Neural crest cell (in vitro differentiated cells): ENCODE measurements at regions not wholly inside any gene's neighbourhood (a gene's known extent, or its start where the extent isn't known, plus 50 kb on each side); places are given as distances from the start of the nearest gene placed in this dataset.

ENCODE experiments used
- DNase-seq: peaks from one replicate; pipeline ENCODE4 v3.0.0; 2021; ENCODE audit warnings: low read depth, mixed read lengths, low spot score
- H3K27ac Mint-ChIP-seq: one replicate; pipeline ENCODE4 v1.8.0; 2021; ENCODE audit warnings: mild to moderate bottlenecking, mixed read lengths; ENCODE audit not compliant: unreplicated experiment
- H3K27me3 Mint-ChIP-seq: 2 replicates; pipeline ENCODE4 v1.8.0; 2021; ENCODE audit warnings: low read depth, mild to moderate bottlenecking, mixed read lengths
- H3K36me3 Mint-ChIP-seq: 2 replicates; pipeline ENCODE4 v1.8.0; 2021; ENCODE audit warnings: low read depth, mild to moderate bottlenecking, mixed read lengths
- H3K4me1 Mint-ChIP-seq: 2 replicates; pipeline ENCODE4 v1.8.0; 2021; ENCODE audit warnings: mixed read lengths
- H3K4me3 Mint-ChIP-seq: one replicate; pipeline ENCODE4 v1.8.0; 2021; ENCODE audit warnings: mild to moderate bottlenecking, mixed read lengths
- H3K9me3 Mint-ChIP-seq: 2 replicates; pipeline ENCODE4 v1.8.0; 2021; ENCODE audit warnings: mixed read lengths
- TF ChIP-seq, protein P1 (sequence below): fragments of 200-600 bp; sonication (generic); conservative IDR thresholded peaks from 2 replicates; pipeline ENCODE4 v1.5.0; 2021; ENCODE audit warnings: antibody characterized with exemption, mild to moderate bottlenecking

DNA sequence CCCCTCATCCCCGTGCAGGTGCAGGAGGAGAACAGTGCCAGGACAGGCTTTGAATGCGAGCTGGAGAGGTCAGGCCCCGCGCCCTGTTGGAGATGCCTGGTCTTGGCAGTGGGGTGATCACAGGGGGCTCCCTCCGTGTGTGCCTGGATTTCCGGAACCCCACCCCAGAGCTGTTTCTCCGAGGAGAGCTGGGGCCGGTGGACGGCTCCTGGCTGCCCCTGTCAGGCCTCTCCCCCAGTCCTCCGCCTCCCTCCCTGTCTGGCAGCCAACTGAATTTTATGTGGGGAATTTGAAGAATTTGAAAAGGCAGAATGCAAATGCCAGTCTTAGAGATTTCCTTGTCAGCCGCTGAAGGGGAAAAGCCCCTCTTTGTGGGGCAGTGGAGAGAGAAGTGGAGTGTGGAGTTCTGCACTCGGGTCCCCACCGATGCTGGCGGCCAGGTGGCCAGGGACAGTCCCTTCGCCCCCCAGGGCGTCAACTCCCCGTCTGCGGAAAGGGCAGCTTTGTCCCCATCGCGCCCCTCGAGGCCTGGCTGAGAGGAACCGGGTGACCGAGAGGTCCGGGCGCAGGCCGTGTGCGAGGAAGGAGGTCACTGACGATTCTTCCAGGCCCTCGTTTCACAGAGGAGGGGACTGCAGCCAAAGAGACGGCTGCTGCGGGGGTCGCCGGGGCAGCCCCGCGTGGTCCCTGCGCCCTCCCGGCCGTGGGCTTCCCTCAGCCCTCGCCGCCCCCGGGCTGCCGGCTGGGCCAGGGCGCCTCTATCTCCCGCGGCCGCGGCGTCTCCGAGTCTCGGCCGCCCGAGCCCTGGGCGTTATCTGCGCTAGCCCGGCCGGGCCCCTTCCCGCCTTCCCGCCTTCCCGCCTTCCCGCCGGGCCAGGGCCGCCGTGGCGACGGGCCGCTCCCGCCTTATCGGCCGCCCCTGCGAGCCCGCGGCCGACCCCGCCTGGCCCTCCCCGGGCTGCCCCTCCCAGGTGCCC is 56.0 kb upstream of the LCTL start:
- peak; percentile 20 for DNase-seq
- Mint-ChIP-seq H3K27ac (peak overlapping the region; percentile 37), H3K4me1 (peaks cover 22% of the 10 kb centered on the region), H3K36me3 (no peaks in the 10 kb centered on the region), H3K4me3 (peak overlapping the region; percentile 32), H3K9me3 (no peaks in the 10 kb centered on the region), H3K27me3 (peaks cover 15% of the 10 kb centered on the region)
- TF ChIP-seq, protein P1, sequence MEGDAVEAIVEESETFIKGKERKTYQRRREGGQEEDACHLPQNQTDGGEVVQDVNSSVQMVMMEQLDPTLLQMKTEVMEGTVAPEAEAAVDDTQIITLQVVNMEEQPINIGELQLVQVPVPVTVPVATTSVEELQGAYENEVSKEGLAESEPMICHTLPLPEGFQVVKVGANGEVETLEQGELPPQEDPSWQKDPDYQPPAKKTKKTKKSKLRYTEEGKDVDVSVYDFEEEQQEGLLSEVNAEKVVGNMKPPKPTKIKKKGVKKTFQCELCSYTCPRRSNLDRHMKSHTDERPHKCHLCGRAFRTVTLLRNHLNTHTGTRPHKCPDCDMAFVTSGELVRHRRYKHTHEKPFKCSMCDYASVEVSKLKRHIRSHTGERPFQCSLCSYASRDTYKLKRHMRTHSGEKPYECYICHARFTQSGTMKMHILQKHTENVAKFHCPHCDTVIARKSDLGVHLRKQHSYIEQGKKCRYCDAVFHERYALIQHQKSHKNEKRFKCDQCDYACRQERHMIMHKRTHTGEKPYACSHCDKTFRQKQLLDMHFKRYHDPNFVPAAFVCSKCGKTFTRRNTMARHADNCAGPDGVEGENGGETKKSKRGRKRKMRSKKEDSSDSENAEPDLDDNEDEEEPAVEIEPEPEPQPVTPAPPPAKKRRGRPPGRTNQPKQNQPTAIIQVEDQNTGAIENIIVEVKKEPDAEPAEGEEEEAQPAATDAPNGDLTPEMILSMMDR, result no peak

DNA sequence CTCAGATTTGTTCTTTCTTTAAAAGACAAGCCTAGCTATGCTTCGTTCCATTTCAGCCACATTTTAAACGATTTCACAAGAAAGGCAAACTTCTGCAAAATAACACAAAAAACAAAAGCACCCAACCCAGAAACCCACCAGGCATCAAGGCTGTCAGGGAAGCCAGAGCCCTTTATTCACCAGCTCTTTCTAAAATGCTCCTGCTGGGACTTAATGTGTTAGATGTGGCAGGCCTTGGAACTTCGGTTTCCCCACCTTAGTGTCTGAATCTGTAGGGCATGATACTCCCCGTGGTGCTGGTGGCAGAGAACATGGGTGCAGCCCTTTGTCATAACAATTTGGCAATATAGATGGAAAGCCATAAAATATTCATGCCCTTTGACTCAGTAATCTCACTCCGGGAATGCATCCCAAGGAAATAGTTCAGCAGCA is 56.8 kb upstream of the LCTL start:
- H3K4me1 Mint-ChIP-seq, result peaks cover 22% of the 10 kb centered on the region
- H3K27me3 Mint-ChIP-seq, result peaks cover 15% of the 10 kb centered on the region
- no peak overlapping the region for H3K4me3 Mint-ChIP-seq
- no peaks in the 10 kb centered on the region for H3K9me3 Mint-ChIP-seq
- no peak overlapping the region for H3K27ac Mint-ChIP-seq
- no peaks in the 10 kb centered on the region for H3K36me3 Mint-ChIP-seq
- DNase-seq, result no peak
- TF ChIP-seq, protein P1, result no peak

DNA sequence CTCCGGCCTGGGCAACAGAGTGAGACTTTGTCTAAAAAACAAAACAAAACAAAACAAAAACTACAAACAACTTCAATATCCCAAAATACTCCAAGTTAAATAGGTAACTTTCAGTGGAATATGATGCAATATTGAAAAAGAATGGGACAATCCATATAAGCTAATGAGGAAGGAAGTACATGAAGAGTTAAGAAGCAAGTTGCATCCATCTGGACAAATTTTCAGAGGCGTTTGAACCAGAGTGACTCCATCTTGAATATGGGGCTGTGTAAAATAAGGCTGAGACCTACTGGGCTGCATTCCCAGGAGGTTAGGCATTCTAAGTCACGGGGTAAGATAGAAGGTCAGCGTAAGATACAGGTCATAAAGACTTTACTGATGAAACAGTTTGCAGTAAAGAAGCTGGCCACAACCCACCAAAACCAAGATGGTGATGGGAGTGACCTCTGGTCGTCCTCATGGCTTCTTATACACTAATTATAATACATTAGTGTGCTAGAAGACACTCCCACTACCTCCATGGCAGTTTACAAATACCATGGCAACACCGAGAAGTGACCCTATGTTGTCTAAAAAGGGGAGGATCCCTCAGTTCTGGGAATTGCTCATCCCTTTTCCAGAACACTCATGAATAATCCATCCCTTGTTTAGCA is 58.1 kb upstream of the LCTL start:
- Mint-ChIP-seq H3K4me3 (no peak overlapping the region), H3K36me3 (no peaks in the 10 kb centered on the region), H3K27ac (no peak overlapping the region), H3K9me3 (no peaks in the 10 kb centered on the region), H3K27me3 (peaks cover 15% of the 10 kb centered on the region), H3K4me1 (peaks cover 28% of the 10 kb centered on the region)
- no peak for DNase-seq
- TF ChIP-seq, protein P1, result no peak

DNA sequence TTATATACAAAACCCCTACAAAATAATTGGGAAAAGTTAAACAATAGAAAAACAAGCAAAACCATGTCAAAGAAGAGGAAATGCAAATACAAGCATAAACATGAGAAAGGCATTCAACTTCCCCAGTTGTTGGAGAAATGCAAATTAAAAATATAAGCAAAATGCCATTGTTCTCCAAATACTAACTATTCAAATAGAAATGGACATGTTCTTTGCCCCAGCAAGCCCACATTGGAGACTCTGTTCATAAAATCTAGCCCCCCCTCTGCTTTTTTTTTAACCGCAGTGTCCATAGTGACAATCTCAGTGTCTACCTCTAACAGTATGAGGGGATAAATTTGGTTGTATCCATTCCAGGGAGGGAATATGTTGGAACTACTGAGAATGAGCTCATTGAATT is 59.7 kb upstream of the LCTL start:
- no peaks in the 10 kb centered on the region for H3K9me3 Mint-ChIP-seq
- no peaks in the 10 kb centered on the region for H3K36me3 Mint-ChIP-seq
- TF ChIP-seq, protein P1, result no peak
- no peak overlapping the region for H3K27ac Mint-ChIP-seq
- H3K4me3 Mint-ChIP-seq, result no peak overlapping the region
- peaks cover 30% of the 10 kb centered on the region for H3K4me1 Mint-ChIP-seq
- H3K27me3 Mint-ChIP-seq, result peaks cover 12% of the 10 kb centered on the region
- DNase-seq, result no peak

DNA sequence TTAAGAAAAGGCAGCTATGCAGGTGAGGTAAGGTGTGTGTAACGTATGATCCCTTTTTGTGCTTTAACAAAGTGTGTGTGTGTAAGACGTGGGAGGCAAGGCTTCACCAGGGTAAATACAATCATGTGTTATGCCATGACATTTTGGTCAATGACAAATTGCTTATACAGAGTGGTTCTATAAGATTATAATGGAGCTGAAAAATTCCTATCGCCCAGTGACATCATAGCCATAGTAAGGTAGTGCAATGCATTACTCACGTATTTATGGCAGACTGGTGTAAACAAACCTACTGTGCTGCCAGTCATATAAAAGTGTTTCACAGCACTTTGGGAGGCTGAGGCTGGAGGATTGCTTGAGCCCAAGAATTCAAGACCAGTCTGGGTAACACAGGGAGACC is 60.2 kb upstream of the LCTL start:
- TF ChIP-seq, protein P1, result no peak
- no peak overlapping the region for H3K4me3 Mint-ChIP-seq
- no peak overlapping the region for H3K27ac Mint-ChIP-seq
- H3K36me3 Mint-ChIP-seq, result no peaks in the 10 kb centered on the region
- peaks cover 8% of the 10 kb centered on the region for H3K27me3 Mint-ChIP-seq
- H3K9me3 Mint-ChIP-seq, result no peaks in the 10 kb centered on the region
- peaks cover 32% of the 10 kb centered on the region for H3K4me1 Mint-ChIP-seq
- DNase-seq, result no peak
